Astrocyte (in vitro differentiated cells and primary cell): ENCODE measurements at regions not wholly inside any gene's neighbourhood (a gene's known extent, or its start where the extent isn't known, plus 50 kb on each side); places are given as distances from the start of the nearest gene placed in this dataset.

Experiments
- DNase-seq: peaks from one replicate; pipeline ENCODE4 v3.0.0-alpha.2; 2010; ENCODE audit warnings: low read depth
- FAIRE-seq: peaks from 2 replicates; lab custom pipeline; 2011; peaks lifted over from hg19 to GRCh38; lab: Jason Lieb, UNC
- H2AFZ ChIP-seq: 2 replicates; pipeline ENCODE4 v1.6.0; 2012; ENCODE audit warnings: low read depth, low read length, inconsistent platforms
- H3K27ac ChIP-seq: 2 replicates; pipeline ENCODE4 v1.5.1; 2011; ENCODE audit warnings: low read depth, low read length, inconsistent platforms
- H3K27me3 ChIP-seq: 2 replicates; pipeline ENCODE4 v1.6.0; 2011; ENCODE audit warnings: low read length, inconsistent platforms; ENCODE audit not compliant: insufficient read depth
- H3K36me3 ChIP-seq: 2 replicates; pipeline ENCODE4 v1.5.1; 2011; ENCODE audit warnings: low read length, inconsistent platforms; ENCODE audit not compliant: insufficient read depth
- H3K4me1 ChIP-seq: 2 replicates; pipeline ENCODE4 v1.5.1; 2011; ENCODE audit warnings: low read length, inconsistent platforms; ENCODE audit not compliant: insufficient read depth
- H3K4me2 ChIP-seq: 2 replicates; pipeline ENCODE4 v1.6.0; 2012; ENCODE audit warnings: low read length, inconsistent platforms
- H3K4me3 ChIP-seq: 2 replicates; pipeline ENCODE4 v1.5.1; 2011; ENCODE audit warnings: low read depth, mild to moderate bottlenecking, low read length, inconsistent platforms; ENCODE audit not compliant: insufficient read depth
- H3K79me2 ChIP-seq: 2 replicates; pipeline ENCODE4 v1.6.0; 2012; ENCODE audit warnings: mild to moderate bottlenecking, low read length, inconsistent platforms; ENCODE audit not compliant: insufficient read depth
- H3K9ac ChIP-seq: 2 replicates; pipeline ENCODE4 v1.6.0; 2012; ENCODE audit warnings: mild to moderate bottlenecking, low read length, inconsistent platforms
- H3K9me3 ChIP-seq: 2 replicates; pipeline ENCODE4 v1.5.1; 2012; ENCODE audit warnings: low read depth, mild to moderate bottlenecking, low read length, inconsistent platforms; ENCODE audit not compliant: insufficient read depth
- H4K20me1 ChIP-seq: 2 replicates; pipeline ENCODE4 v1.6.0; 2012; ENCODE audit warnings: low read length, inconsistent platforms; ENCODE audit not compliant: insufficient read depth
- H3K27ac Mint-ChIP-seq: one replicate; pipeline ENCODE4 v1.8.0; 2021; ENCODE audit warnings: mild to moderate bottlenecking, mixed read lengths; ENCODE audit not compliant: unreplicated experiment
- H3K27me3 Mint-ChIP-seq: one replicate; pipeline ENCODE4 v1.8.0; 2021; ENCODE audit warnings: low read depth, mixed read lengths; ENCODE audit not compliant: unreplicated experiment
- H3K36me3 Mint-ChIP-seq: one replicate; pipeline ENCODE4 v1.8.0; 2021; ENCODE audit warnings: low read depth, mixed read lengths; ENCODE audit not compliant: unreplicated experiment
- H3K4me1 Mint-ChIP-seq: one replicate; pipeline ENCODE4 v1.8.0; 2021; ENCODE audit warnings: low read depth, mixed read lengths; ENCODE audit not compliant: unreplicated experiment
- H3K4me3 Mint-ChIP-seq: one replicate; pipeline ENCODE4 v1.8.0; 2021; ENCODE audit warnings: mild to moderate bottlenecking, moderate library complexity, mixed read lengths; ENCODE audit not compliant: unreplicated experiment
- H3K9me3 Mint-ChIP-seq: one replicate; pipeline ENCODE4 v1.8.0; 2021; ENCODE audit warnings: mild to moderate bottlenecking, mixed read lengths; ENCODE audit not compliant: unreplicated experiment
- EZH2 ChIP-seq: IDR thresholded peaks from 2 replicates; pipeline ENCODE4 v1.6.1; 2012; ENCODE audit warnings: mild to moderate bottlenecking, low read length, inconsistent platforms; ENCODE audit not compliant: insufficient read depth
- TF ChIP-seq, protein P1 (sequence below): IDR thresholded peaks from 2 replicates; pipeline ENCODE4 v1.5.1; 2011; ENCODE audit warnings: low read depth, mild to moderate bottlenecking, inconsistent platforms, low read length, moderate library complexity; ENCODE audit not compliant: insufficient read depth

- H3K36me3 Mint-ChIP-seq, result no peaks in the 10 kb centered on the region
- Histone ChIP-seq H3K27me3 (no peaks in the 10 kb centered on the region), H3K79me2 (no peaks in the 10 kb centered on the region), H3K9me3 (no peaks in the 10 kb centered on the region), H3K4me1 (no peaks in the 10 kb centered on the region), H3K27ac (no peak overlapping the region), H4K20me1 (no peaks in the 10 kb centered on the region), H3K4me2 (no peak overlapping the region), H3K4me3 (no peak overlapping the region), H3K9ac (no peak overlapping the region), H3K36me3 (no peaks in the 10 kb centered on the region), H2AFZ (no peak overlapping the region)
- no peak overlapping the region for H3K4me3 Mint-ChIP-seq
- no peak overlapping the region for H3K27ac Mint-ChIP-seq
- H3K9me3 Mint-ChIP-seq, result no peaks in the 10 kb centered on the region
- peaks cover 11% of the 10 kb centered on the region for H3K4me1 Mint-ChIP-seq
- FAIRE-seq (no peak), DNase-seq (peak; percentile 74)
- TF ChIP-seq, protein P1, sequence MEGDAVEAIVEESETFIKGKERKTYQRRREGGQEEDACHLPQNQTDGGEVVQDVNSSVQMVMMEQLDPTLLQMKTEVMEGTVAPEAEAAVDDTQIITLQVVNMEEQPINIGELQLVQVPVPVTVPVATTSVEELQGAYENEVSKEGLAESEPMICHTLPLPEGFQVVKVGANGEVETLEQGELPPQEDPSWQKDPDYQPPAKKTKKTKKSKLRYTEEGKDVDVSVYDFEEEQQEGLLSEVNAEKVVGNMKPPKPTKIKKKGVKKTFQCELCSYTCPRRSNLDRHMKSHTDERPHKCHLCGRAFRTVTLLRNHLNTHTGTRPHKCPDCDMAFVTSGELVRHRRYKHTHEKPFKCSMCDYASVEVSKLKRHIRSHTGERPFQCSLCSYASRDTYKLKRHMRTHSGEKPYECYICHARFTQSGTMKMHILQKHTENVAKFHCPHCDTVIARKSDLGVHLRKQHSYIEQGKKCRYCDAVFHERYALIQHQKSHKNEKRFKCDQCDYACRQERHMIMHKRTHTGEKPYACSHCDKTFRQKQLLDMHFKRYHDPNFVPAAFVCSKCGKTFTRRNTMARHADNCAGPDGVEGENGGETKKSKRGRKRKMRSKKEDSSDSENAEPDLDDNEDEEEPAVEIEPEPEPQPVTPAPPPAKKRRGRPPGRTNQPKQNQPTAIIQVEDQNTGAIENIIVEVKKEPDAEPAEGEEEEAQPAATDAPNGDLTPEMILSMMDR, result no peak
- TF ChIP-seq EZH2, result no peak
- H3K27me3 Mint-ChIP-seq, result no peaks in the 10 kb centered on the region
Measured at GRCh38 chr13:105474983-105475610, 1060.4 kb downstream of the EFNB2 start.

- no peaks in the 10 kb centered on the region for H3K9me3 ChIP-seq
- no peaks in the 10 kb centered on the region for H3K36me3 ChIP-seq
- H3K4me1 ChIP-seq, result no peaks in the 10 kb centered on the region
- FAIRE-seq (no peak), DNase-seq (peak; percentile 32)
- no peaks in the 10 kb centered on the region for H4K20me1 ChIP-seq
- no peak overlapping the region for H3K27ac ChIP-seq
- H3K79me2 ChIP-seq, result no peaks in the 10 kb centered on the region
- H3K4me2 ChIP-seq, result no peak overlapping the region
- TF ChIP-seq, protein P1, result no peak
- Mint-ChIP-seq H3K9me3 (no peaks in the 10 kb centered on the region), H3K27me3 (no peaks in the 10 kb centered on the region), H3K27ac (no peak overlapping the region), H3K36me3 (no peaks in the 10 kb centered on the region), H3K4me3 (no peak overlapping the region), H3K4me1 (peaks cover 11% of the 10 kb centered on the region)
- H3K9ac ChIP-seq, result no peak overlapping the region
- H3K27me3 ChIP-seq, result no peaks in the 10 kb centered on the region
- H2AFZ ChIP-seq, result no peak overlapping the region
- H3K4me3 ChIP-seq, result no peak overlapping the region
Measured at GRCh38 chr13:105471673-105472072, 1063.8 kb downstream of the EFNB2 start.

GRCh38 chr13:105466376-105466775 lies 1069.1 kb downstream of the EFNB2 start:
- Mint-ChIP-seq H3K4me3 (no peak overlapping the region), H3K4me1 (peaks cover 26% of the 10 kb centered on the region), H3K27ac (no peak overlapping the region), H3K9me3 (no peaks in the 10 kb centered on the region), H3K27me3 (no peaks in the 10 kb centered on the region), H3K36me3 (no peaks in the 10 kb centered on the region)
- no peaks in the 10 kb centered on the region for H3K9me3 ChIP-seq
- H3K9ac ChIP-seq, result no peak overlapping the region
- no peak for TF ChIP-seq EZH2
- TF ChIP-seq, protein P1, result no peak
- H3K36me3 ChIP-seq, result no peaks in the 10 kb centered on the region
- H3K4me2 ChIP-seq, result no peak overlapping the region
- H2AFZ ChIP-seq, result no peak overlapping the region
- H3K4me1 ChIP-seq, result peaks cover 5% of the 10 kb centered on the region
- no peak overlapping the region for H3K27ac ChIP-seq
- no peak for DNase-seq
- no peaks in the 10 kb centered on the region for H3K79me2 ChIP-seq
- FAIRE-seq, result no peak
- no peaks in the 10 kb centered on the region for H3K27me3 ChIP-seq
- H4K20me1 ChIP-seq, result no peaks in the 10 kb centered on the region
- no peak overlapping the region for H3K4me3 ChIP-seq
